GM12878 (cell line): ENCODE measurements at regions not wholly inside any gene's neighbourhood (a gene's known extent, or its start where the extent isn't known, plus 50 kb on each side); places are given as distances from the start of the nearest gene placed in this dataset.

ENCODE experiments used
- ATAC-seq: fragments of 200-7000 bp; cut with Tn5 transposase; 3 replicates; pipeline ENCODE4 v1.9.1; 2020; ENCODE audit warnings: mild to moderate bottlenecking, moderate library complexity
- BruUV-seq: library from RNA; stranded (reverse); fragments of 400-500 nt; replicated peaks from 2 replicates; lab custom pipeline; 2021; lab: Mats Ljungman, UMichigan
- CTCF ChIA-PET: fragments of 300-600 bp; sonication (Branson Sonifier 250); formaldehyde crosslinking; extraction: SDS; loops from one replicate; lab custom pipeline; 2021; ENCODE audit warnings: inconsistent platforms; lab: Yijun Ruan, JAX
- POLR2A ChIA-PET: fragments of 350-600 bp; formaldehyde crosslinking; extraction: SDS; loops from one replicate; lab custom pipeline; 2021; ENCODE audit warnings: inconsistent platforms; lab: Charles Lee
- RAD21 ChIA-PET: fragments of 300-600 bp; sonication (Branson Sonifier 250); formaldehyde crosslinking; loops from one replicate; lab custom pipeline; 2023; ENCODE audit warnings: antibody characterized with exemption; ENCODE audit not compliant: unreplicated experiment; lab: Charles Lee
- SMC1A ChIA-PET: fragments of 300-600 bp; sonication (Branson Sonifier 250); formaldehyde crosslinking; loops from one replicate; lab custom pipeline; 2023; ENCODE audit not compliant: unreplicated experiment, uncharacterized antibody; lab: Charles Lee
- DNase-seq: peaks from one replicate; pipeline ENCODE4 v3.0.0-alpha.2; 2011; ENCODE audit warnings: low read depth, low spot score
- FAIRE-seq: peaks from 3 replicates; lab custom pipeline; 2011; peaks lifted over from hg19 to GRCh38; lab: Jason Lieb, UNC
- H2AFZ ChIP-seq: 2 replicates; pipeline ENCODE4 v1.6.0; 2011; ENCODE audit warnings: low read depth, low read length, control low read depth; ENCODE audit not compliant: control insufficient read depth
- H3K27ac ChIP-seq: 2 replicates; pipeline ENCODE4 v1.5.1; 2011; ENCODE audit warnings: control low read depth; ENCODE audit not compliant: control insufficient read depth, insufficient read depth
- H3K27me3 ChIP-seq, 2 experiments: replicated peaks in 1 of 2; 2 replicates each; pipeline versions ENCODE4 v1.6.0 to v1.6.1; 2011; ENCODE audit warnings: low read length in 1 of 2; ENCODE audit not compliant: control insufficient read depth in 2 of 2, insufficient read depth in 2 of 2
- H3K36me3 ChIP-seq, 2 experiments: 2 replicates each; pipeline ENCODE4 v1.5.1; 2011; ENCODE audit warnings: low read length in 1 of 2; ENCODE audit not compliant: control insufficient read depth in 2 of 2, insufficient read depth in 2 of 2
- H3K4me1 ChIP-seq: 2 replicates; pipeline ENCODE4 v1.6.1; 2011; ENCODE audit warnings: mild to moderate bottlenecking, low read length, moderate library complexity, mixed read lengths; ENCODE audit not compliant: control insufficient read depth, insufficient read depth
- H3K4me2 ChIP-seq: 2 replicates; pipeline ENCODE4 v1.6.0; 2011; ENCODE audit warnings: control low read depth; ENCODE audit not compliant: control insufficient read depth, insufficient read depth
- H3K4me3 ChIP-seq: fragments of 200-600 bp; sonication (generic); 2 replicates; pipeline ENCODE4 v1.5.1; 2016
- H3K79me2 ChIP-seq: 2 replicates; pipeline ENCODE4 v1.6.0; 2011; ENCODE audit warnings: low read length; ENCODE audit not compliant: control insufficient read depth, insufficient read depth
- H3K9ac ChIP-seq: 2 replicates; pipeline ENCODE4 v1.8.0; 2011; ENCODE audit warnings: low read length, control low read depth, mixed read lengths; ENCODE audit not compliant: control insufficient read depth, insufficient read depth
- H3K9me3 ChIP-seq: replicated peaks from 3 replicates; pipeline ENCODE4 v1.5.1; 2011; ENCODE audit warnings: mild to moderate bottlenecking, low read length; ENCODE audit not compliant: control insufficient read depth, insufficient read depth
- H4K20me1 ChIP-seq: 2 replicates; pipeline ENCODE4 v1.6.0; 2011; ENCODE audit not compliant: control insufficient read depth, insufficient read depth
- BRCA1 ChIP-seq: IDR thresholded peaks from 2 replicates; pipeline ENCODE4 v1.6.1; 2011; ENCODE audit warnings: low read depth, low read length, improper control_type of control experiment
- CBX3 ChIP-seq: fragments of 200-600 bp; sonication (generic); IDR thresholded peaks from 2 replicates; pipeline ENCODE4 v1.6.1; 2016; ENCODE audit warnings: low read depth, borderline replicate concordance
- CEBPB ChIP-seq, 2 experiments: fragments of 150-350 bp in 1 of 2; IDR thresholded peaks; 2 replicates each; pipeline ENCODE4 v1.6.1; 2012 to 2014; ENCODE audit warnings: low read depth in 2 of 2, low read length in 2 of 2, borderline replicate concordance in 1 of 2, inconsistent platforms in 1 of 2
- HCFC1 ChIP-seq: fragments of 150-350 bp; IDR thresholded peaks from 2 replicates; pipeline ENCODE4 v1.6.1; 2014; ENCODE audit warnings: low read length
- IRF4 ChIP-seq: IDR thresholded peaks from 2 replicates; pipeline ENCODE4 v1.6.1; 2011; ENCODE audit warnings: low read depth, low read length
- LARP7 ChIP-seq: fragments of 450-650 bp; IDR thresholded peaks from 2 replicates; pipeline ENCODE4 v1.6.1; 2017; ENCODE audit warnings: mild to moderate bottlenecking
- RFX5 ChIP-seq: IDR thresholded peaks from 2 replicates; pipeline ENCODE4 v1.6.1; 2011; ENCODE audit warnings: low read depth, low read length, improper control_type of control experiment
- RUNX3 ChIP-seq: IDR thresholded peaks from 2 replicates; pipeline ENCODE4 v1.6.1; 2012; ENCODE audit warnings: low read length, inconsistent platforms
- SPI1 ChIP-seq: IDR thresholded peaks from 2 replicates; pipeline ENCODE4 v1.6.1; 2011; ENCODE audit warnings: low read depth, mild to moderate bottlenecking, low read length, moderate library complexity, borderline replicate concordance; ENCODE audit not compliant: insufficient read depth
- STAT3 ChIP-seq: IDR thresholded peaks from 2 replicates; pipeline ENCODE4 v1.6.1; 2011; ENCODE audit warnings: low read depth, low read length, improper control_type of control experiment
- YY1 ChIP-seq: IDR thresholded peaks from 2 replicates; pipeline ENCODE4 v1.6.1; 2011; ENCODE audit warnings: low read depth, mild to moderate bottlenecking, low read length
- WGBS: methylation state at CpG from one replicate; pipeline ENCODE4 v1.1.6; 2016; ENCODE audit warnings: low lambda C conversion rate; ENCODE audit not compliant: insufficient replicate concordance, insufficient coverage; ENCODE audit errors: missing lambda C conversion rate; 5-methylcytosine and 5-hydroxymethylcytosine counted together
- in situ Hi-C: fragments of 300-500 bp; cut with MboI; formaldehyde crosslinking; loops from 9 replicates; pipeline ENCODE4 v1.14.3; 2018; ENCODE audit warnings: mixed read lengths
- intact Hi-C: fragments of 100-400 bp; cut with micrococcal nuclease; formaldehyde crosslinking; loops from one replicate; pipeline ENCODE4 v1.14.2; 2022; ENCODE audit not compliant: unreplicated experiment
- TF ChIP-seq, protein P1 (sequence below): fragments of 450-650 bp; conservative IDR thresholded peaks from 2 replicates; pipeline ENCODE4 v1.6.1; 2017; ENCODE audit warnings: mild to moderate bottlenecking, moderate library complexity
- TF ChIP-seq, protein P2 (sequence below): IDR thresholded peaks from 2 replicates; pipeline ENCODE4 v1.6.1; 2011; ENCODE audit warnings: low read depth, mild to moderate bottlenecking, low read length, moderate library complexity, borderline replicate concordance; ENCODE audit errors: extremely low read depth
- TF ChIP-seq, protein P3 (sequence below), 3 experiments: IDR thresholded peaks in 2 of 3; conservative IDR thresholded peaks in 1 of 3; 2 replicates each; pipeline ENCODE4 v1.5.1; 2011; ENCODE audit warnings: low read depth in 3 of 3, low read length in 3 of 3, mild to moderate bottlenecking in 3 of 3, control low read depth in 2 of 3, moderate library complexity in 2 of 3, inconsistent platforms in 1 of 3, mixed read lengths in 1 of 3; ENCODE audit not compliant: control insufficient read depth in 2 of 3, insufficient read depth in 1 of 3; ENCODE audit errors: extremely low read depth in 1 of 3

DNA sequence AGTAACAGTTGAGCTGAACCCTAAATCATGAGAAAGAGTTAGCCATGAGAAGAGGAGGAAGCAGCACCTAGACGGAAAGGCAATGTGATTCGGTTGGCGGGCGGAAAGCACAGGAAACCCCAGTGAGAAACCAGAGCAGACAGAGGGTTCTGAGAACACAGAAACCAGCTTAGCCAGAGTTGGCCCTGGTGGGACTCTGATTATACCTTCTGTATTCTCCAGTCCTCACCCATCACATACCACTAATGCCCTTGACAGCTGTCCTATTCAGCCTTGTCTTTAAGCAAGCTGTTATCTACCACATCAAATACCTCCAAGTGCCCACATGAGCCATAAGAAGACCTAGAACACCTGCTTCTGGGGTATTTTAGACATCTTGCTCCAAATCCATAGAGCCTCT, 58.9 kb upstream of the LRRC1 start (continued):
- TF ChIP-seq, protein P1, sequence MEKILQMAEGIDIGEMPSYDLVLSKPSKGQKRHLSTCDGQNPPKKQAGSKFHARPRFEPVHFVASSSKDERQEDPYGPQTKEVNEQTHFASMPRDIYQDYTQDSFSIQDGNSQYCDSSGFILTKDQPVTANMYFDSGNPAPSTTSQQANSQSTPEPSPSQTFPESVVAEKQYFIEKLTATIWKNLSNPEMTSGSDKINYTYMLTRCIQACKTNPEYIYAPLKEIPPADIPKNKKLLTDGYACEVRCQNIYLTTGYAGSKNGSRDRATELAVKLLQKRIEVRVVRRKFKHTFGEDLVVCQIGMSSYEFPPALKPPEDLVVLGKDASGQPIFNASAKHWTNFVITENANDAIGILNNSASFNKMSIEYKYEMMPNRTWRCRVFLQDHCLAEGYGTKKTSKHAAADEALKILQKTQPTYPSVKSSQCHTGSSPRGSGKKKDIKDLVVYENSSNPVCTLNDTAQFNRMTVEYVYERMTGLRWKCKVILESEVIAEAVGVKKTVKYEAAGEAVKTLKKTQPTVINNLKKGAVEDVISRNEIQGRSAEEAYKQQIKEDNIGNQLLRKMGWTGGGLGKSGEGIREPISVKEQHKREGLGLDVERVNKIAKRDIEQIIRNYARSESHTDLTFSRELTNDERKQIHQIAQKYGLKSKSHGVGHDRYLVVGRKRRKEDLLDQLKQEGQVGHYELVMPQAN = no peak
- TF ChIP-seq, all 136 proteins: peak for 0

DNA sequence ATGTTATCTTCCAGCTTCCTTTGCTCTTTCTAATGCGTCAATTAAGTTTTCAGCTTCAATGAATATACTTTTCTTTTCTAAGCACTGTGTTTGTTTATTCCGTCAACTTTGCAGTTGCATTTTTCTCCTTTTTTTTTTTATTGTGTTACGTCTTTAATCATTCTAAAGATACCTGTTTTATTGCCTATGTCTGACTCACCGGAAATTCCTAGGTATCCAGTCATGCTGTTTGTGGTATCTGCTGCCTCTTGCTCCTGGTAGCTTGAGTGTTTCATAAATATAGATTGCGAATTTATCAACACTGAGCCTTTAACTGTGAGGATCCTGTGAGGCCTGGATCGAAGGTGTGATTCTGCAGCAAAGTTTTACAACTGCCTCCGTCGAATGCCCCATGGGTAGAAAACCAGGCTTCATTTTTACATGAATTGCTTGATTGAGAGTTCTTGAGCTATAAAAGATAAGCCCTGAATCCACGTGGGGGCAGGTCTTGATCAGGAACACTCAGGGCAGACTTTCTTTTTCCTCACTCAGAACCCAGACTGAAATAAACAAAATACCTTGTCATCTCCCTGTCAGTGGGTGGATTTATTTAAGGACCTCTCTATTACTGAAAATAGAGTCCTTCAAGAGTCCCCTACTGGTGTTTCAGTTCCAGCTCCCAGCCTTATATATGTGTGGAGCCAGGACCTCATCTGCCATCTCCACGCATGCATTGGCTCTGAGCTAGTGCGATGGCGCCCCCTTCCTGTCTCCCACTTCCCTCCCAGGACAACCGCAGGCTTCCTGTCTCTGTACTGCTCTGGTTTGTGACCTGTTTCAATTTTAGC, 60.1 kb upstream of the LRRC1 start:
- Histone ChIP-seq H3K79me2 (no peaks in the 10 kb centered on the region), H3K9ac (no peak overlapping the region), H3K4me1 (peaks cover 16% of the 10 kb centered on the region), H3K4me2 (no peak overlapping the region), H3K27me3 (no peaks in the 10 kb centered on the region), H3K36me3 (no peaks in the 10 kb centered on the region), H3K4me3 (no peak overlapping the region), H4K20me1 (no peaks in the 10 kb centered on the region), H2AFZ (no peak overlapping the region), H3K9me3 (no peaks in the 10 kb centered on the region), H3K27ac (no peak overlapping the region)
- FAIRE-seq = no peak
- intact Hi-C loops (no loop called here), in situ Hi-C loops (loop anchor here (5.0 kb wide), 1 partner anchor 242 kb away; no protein-coding TSS in a partner anchor)
- peak; percentile 83 for ATAC-seq
- no TSS peak for BruUV-seq
- ChIA-PET RAD21 (interaction anchor here (1.0 to 1.7 kb wide), 3 partner anchors 9 to 221 kb away, joined by 4 to 7 read pairs (median 5); no protein-coding TSS in a partner anchor), POLR2A (no interaction called here), CTCF (interaction anchor here (0.5 to 5.6 kb wide), 14 partner anchors 10 to 272 kb away, joined by 3 to 53 read pairs (median 3); partner anchors contain the start of gene LRRC1), SMC1A (interaction anchor here (0.6 to 1.7 kb wide), 7 partner anchors 9 to 242 kb away, joined by 3 to 8 read pairs (median 4); no protein-coding TSS in a partner anchor)
- TF ChIP-seq RUNX3 = peak; percentile 65
- TF ChIP-seq STAT3 = no peak
- TF ChIP-seq, protein P2, sequence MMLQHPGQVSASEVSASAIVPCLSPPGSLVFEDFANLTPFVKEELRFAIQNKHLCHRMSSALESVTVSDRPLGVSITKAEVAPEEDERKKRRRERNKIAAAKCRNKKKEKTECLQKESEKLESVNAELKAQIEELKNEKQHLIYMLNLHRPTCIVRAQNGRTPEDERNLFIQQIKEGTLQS = no peak
- no peak for TF ChIP-seq HCFC1
- TF ChIP-seq RFX5 = no peak
- TF ChIP-seq, protein P3, sequence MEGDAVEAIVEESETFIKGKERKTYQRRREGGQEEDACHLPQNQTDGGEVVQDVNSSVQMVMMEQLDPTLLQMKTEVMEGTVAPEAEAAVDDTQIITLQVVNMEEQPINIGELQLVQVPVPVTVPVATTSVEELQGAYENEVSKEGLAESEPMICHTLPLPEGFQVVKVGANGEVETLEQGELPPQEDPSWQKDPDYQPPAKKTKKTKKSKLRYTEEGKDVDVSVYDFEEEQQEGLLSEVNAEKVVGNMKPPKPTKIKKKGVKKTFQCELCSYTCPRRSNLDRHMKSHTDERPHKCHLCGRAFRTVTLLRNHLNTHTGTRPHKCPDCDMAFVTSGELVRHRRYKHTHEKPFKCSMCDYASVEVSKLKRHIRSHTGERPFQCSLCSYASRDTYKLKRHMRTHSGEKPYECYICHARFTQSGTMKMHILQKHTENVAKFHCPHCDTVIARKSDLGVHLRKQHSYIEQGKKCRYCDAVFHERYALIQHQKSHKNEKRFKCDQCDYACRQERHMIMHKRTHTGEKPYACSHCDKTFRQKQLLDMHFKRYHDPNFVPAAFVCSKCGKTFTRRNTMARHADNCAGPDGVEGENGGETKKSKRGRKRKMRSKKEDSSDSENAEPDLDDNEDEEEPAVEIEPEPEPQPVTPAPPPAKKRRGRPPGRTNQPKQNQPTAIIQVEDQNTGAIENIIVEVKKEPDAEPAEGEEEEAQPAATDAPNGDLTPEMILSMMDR (IDR thresholded peaks at IDR 0.05 in 2 of 3, conservative IDR thresholded peaks at IDR 0.05 in 1 of 3; ENCODE audit: control insufficient read depth in 2 of 3, extremely low read depth in 1 of 3, insufficient read depth in 1 of 3, low read depth in 3 of 3, low read length in 3 of 3) = peak; percentile 31 to 38 (median 32); a peak in 3 of 6 replicates
- peak; percentile 54; the same call in 1 of the 2 replicates for TF ChIP-seq SPI1
- TF ChIP-seq YY1 = no peak
- TF ChIP-seq CBX3 = no peak
- TF ChIP-seq IRF4 = 0 out of 2 replicates have a peak, but pooled peaks have one; percentile 21
- no peak for TF ChIP-seq BRCA1
- TF ChIP-seq CEBPB (IDR thresholded peaks at IDR 0.05; ENCODE audit: borderline replicate concordance in 1 of 2, low read depth in 2 of 2, low read length in 2 of 2) = no peak
- no peak for TF ChIP-seq LARP7
- DNase-seq = peak; percentile 26
- WGBS = 45% methylated on average over 13 of the region's 13 CpGs
